Choroid plexus epithelial cell (primary cell): ENCODE measurements at regions not wholly inside any gene's neighbourhood (a gene's known extent, or its start where the extent isn't known, plus 50 kb on each side); places are given as distances from the start of the nearest gene placed in this dataset.

ENCODE experiments used
- DNase-seq: peaks from one replicate; pipeline ENCODE4 v3.0.0-alpha.2; 2010; ENCODE audit warnings: low read depth
- H3K4me3 ChIP-seq: 2 replicates; pipeline ENCODE4 v1.5.1; 2011; ENCODE audit warnings: low read depth, mild to moderate bottlenecking, control low read depth, low read length, moderate library complexity
- CTCF ChIP-seq: conservative IDR thresholded peaks from 2 replicates; pipeline ENCODE4 v1.5.1; 2011; ENCODE audit warnings: low read depth, mild to moderate bottlenecking, control low read depth, inconsistent platforms, low read length, moderate library complexity

- no peak for DNase-seq
- TF ChIP-seq CTCF = no peak
- H3K4me3 ChIP-seq = no peak overlapping the region
These were observed 192.9 kb upstream of the NRXN1 start for GRCh38 chr2:51224790-51225189.

- no peak for DNase-seq
- H3K4me3 ChIP-seq = no peak overlapping the region
- TF ChIP-seq CTCF = no peak
These were observed 190.2 kb upstream of the NRXN1 start for GRCh38 chr2:51222106-51222505.

- H3K4me3 ChIP-seq = no peak overlapping the region
These were observed 188.7 kb upstream of the NRXN1 start for GRCh38 chr2:51220606-51221005.

GRCh38 chr2:51220080-51220479, 188.1 kb upstream of the NRXN1 start:
- TF ChIP-seq CTCF = no peak
- DNase-seq = no peak
- H3K4me3 ChIP-seq = no peak overlapping the region

More at GRCh38 chr2:51220606-51221005, 188.7 kb upstream of the NRXN1 start:
- TF ChIP-seq CTCF = no peak
- no peak for DNase-seq

- DNase-seq = peak; percentile 69
- no peak for TF ChIP-seq CTCF
- no peak overlapping the region for H3K4me3 ChIP-seq
These were observed 187.5 kb upstream of the NRXN1 start for GRCh38 chr2:51219468-51219867.

GRCh38 chr2:51218047-51218446, 186.1 kb upstream of the NRXN1 start:
- no peak for DNase-seq
- TF ChIP-seq CTCF = no peak
- H3K4me3 ChIP-seq = no peak overlapping the region

GRCh38 chr2:51213826-51214225, 181.9 kb upstream of the NRXN1 start:
- TF ChIP-seq CTCF = no peak
- DNase-seq = peak; percentile 21
- no peak overlapping the region for H3K4me3 ChIP-seq
